ENCODE measurements at regions not wholly inside any gene's neighbourhood (a gene's known extent, or its start where the extent isn't known, plus 50 kb on each side); places are given as distances from the start of the nearest gene placed in this dataset.

DNA sequence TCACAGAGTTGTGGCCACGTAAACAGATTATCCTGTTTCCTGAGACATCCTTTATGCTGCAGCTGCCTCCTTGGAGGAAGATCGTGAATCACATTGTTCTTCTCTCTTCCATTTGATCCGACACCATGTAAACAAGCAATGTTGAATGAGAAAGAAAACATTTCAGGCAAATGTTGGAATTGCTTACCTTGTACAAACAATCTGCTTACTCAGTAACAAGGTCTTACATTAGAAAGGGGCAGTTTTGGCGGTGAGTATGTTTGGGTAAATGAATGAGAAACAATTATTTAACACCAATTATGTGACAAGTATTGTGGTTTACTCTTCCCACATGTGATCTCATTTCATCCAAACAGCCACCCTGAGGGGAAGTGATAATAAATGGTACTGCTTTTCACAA is 637.8 kb downstream of the RAB28 start:
- H3K9me3 ChIP-seq = no peaks in the 10 kb centered on the region
- ChIA-PET POLR2A (no interaction called here), CTCF (interaction anchor here (1.8 kb wide), 1 partner anchor 695 kb away, joined by 5 read pairs; no protein-coding TSS in a partner anchor)
- DNase-seq = no peak
- no peaks in the 10 kb centered on the region for H4K20me1 ChIP-seq (ENCODE audit: insufficient read depth)
- WGBS (ENCODE audit: low lambda C conversion rate) = 4% methylated on average over 4 of the region's 4 CpGs
- H3K36me3 ChIP-seq (replicated peaks in 1 of 2; ENCODE audit: control insufficient read depth in 1 of 2, insufficient read depth in 2 of 2, low read length in 1 of 2) = no peaks in the 10 kb centered on the region
- no peak overlapping the region for H3K4me2 ChIP-seq
- no peaks in the 10 kb centered on the region for H3K27me3 ChIP-seq (ENCODE audit: insufficient read depth)
- no peaks in the 10 kb centered on the region for H3F3A ChIP-seq (replicated peaks; ENCODE audit: insufficient read depth)
- no peak overlapping the region for H3K4me3 ChIP-seq (ENCODE audit: low read depth in 2 of 2, low read length in 1 of 2)
- H2AFZ ChIP-seq (ENCODE audit: low read depth) = no peak overlapping the region
- H3K9me2 ChIP-seq = no peaks in the 10 kb centered on the region
- no peak overlapping the region for H3K27ac ChIP-seq (ENCODE audit: low read depth in 2 of 2, low read length in 1 of 2)
- no peak for TF ChIP-seq NFIC (IDR thresholded peaks at IDR 0.05; ENCODE audit: borderline replicate concordance)
- TF ChIP-seq ELF1 (IDR thresholded peaks at IDR 0.05) = no peak
- TF ChIP-seq, protein P1, sequence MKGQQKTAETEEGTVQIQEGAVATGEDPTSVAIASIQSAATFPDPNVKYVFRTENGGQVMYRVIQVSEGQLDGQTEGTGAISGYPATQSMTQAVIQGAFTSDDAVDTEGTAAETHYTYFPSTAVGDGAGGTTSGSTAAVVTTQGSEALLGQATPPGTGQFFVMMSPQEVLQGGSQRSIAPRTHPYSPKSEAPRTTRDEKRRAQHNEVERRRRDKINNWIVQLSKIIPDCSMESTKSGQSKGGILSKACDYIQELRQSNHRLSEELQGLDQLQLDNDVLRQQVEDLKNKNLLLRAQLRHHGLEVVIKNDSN (IDR thresholded peaks at IDR 0.05; ENCODE audit: borderline replicate concordance, low read depth) = no peak
- no peak for TF ChIP-seq MEF2A (IDR thresholded peaks at IDR 0.05; ENCODE audit: borderline replicate concordance, low read depth)
- no peak for TF ChIP-seq RAD21 (IDR thresholded peaks at IDR 0.05; ENCODE audit: low read length)
- TF ChIP-seq RCOR1 (IDR thresholded peaks at IDR 0.05; ENCODE audit: low read length) = no peak
- TF ChIP-seq, protein P2, sequence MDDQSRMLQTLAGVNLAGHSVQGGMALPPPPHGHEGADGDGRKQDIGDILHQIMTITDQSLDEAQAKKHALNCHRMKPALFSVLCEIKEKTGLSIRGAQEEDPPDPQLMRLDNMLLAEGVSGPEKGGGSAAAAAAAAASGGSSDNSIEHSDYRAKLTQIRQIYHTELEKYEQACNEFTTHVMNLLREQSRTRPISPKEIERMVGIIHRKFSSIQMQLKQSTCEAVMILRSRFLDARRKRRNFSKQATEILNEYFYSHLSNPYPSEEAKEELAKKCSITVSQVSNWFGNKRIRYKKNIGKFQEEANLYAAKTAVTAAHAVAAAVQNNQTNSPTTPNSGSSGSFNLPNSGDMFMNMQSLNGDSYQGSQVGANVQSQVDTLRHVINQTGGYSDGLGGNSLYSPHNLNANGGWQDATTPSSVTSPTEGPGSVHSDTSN (IDR thresholded peaks at IDR 0.05) = no peak
- no peak for TF ChIP-seq GABPA (IDR thresholded peaks at IDR 0.05; ENCODE audit: low read depth)
- no peak for TF ChIP-seq CHD2 (IDR thresholded peaks at IDR 0.05; ENCODE audit: low read length, partially characterized antibody)
- TF ChIP-seq FOXM1 (IDR thresholded peaks at IDR 0.05; ENCODE audit: low read depth) = no peak
- no peak for TF ChIP-seq RXRA (IDR thresholded peaks at IDR 0.05; ENCODE audit: borderline replicate concordance, low read depth)
- TF ChIP-seq EZH2phosphoT487 (IDR thresholded peaks at IDR 0.05; ENCODE audit: borderline replicate concordance, low read depth) = no peak
- TF ChIP-seq FOXJ3 (CRISPR knock-in tag; IDR thresholded peaks at IDR 0.05) = no peak
- TF ChIP-seq JUND (IDR thresholded peaks at IDR 0.05) = no peak
- TF ChIP-seq TEAD4 (IDR thresholded peaks at IDR 0.05; ENCODE audit: borderline replicate concordance, insufficient read depth) = no peak
- TF ChIP-seq, protein P3, sequence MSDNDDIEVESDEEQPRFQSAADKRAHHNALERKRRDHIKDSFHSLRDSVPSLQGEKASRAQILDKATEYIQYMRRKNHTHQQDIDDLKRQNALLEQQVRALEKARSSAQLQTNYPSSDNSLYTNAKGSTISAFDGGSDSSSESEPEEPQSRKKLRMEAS (IDR thresholded peaks at IDR 0.05; ENCODE audit: low read depth) = no peak
- TF ChIP-seq EP300 (IDR thresholded peaks at IDR 0.05; ENCODE audit: borderline replicate concordance in 1 of 2, low read depth in 1 of 2, low read length in 1 of 2) = no peak
- TF ChIP-seq, protein P4, sequence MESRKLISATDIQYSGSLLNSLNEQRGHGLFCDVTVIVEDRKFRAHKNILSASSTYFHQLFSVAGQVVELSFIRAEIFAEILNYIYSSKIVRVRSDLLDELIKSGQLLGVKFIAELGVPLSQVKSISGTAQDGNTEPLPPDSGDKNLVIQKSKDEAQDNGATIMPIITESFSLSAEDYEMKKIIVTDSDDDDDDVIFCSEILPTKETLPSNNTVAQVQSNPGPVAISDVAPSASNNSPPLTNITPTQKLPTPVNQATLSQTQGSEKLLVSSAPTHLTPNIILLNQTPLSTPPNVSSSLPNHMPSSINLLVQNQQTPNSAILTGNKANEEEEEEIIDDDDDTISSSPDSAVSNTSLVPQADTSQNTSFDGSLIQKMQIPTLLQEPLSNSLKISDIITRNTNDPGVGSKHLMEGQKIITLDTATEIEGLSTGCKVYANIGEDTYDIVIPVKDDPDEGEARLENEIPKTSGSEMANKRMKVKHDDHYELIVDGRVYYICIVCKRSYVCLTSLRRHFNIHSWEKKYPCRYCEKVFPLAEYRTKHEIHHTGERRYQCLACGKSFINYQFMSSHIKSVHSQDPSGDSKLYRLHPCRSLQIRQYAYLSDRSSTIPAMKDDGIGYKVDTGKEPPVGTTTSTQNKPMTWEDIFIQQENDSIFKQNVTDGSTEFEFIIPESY (IDR thresholded peaks at IDR 0.05; ENCODE audit: borderline replicate concordance, low read depth) = no peak
- no peaks in the 10 kb centered on the region for H3K4me1 ChIP-seq (ENCODE audit: control insufficient read depth in 1 of 2, insufficient read depth in 2 of 2, low read depth in 1 of 2, low read length in 1 of 2)
- no peak overlapping the region for H3K9ac ChIP-seq
- no peaks in the 10 kb centered on the region for H3K79me2 ChIP-seq (ENCODE audit: insufficient read depth)
